GM23338 (cell line): ENCODE measurements at regions not wholly inside any gene's neighbourhood (a gene's known extent, or its start where the extent isn't known, plus 50 kb on each side); places are given as distances from the start of the nearest gene placed in this dataset.

ENCODE experiments used
- ATAC-seq: fragments of 200-7000 bp; cut with Tn5 transposase; 3 replicates; pipeline ENCODE4 v1.9.1; 2020
- DNase-seq: peaks from one replicate; pipeline ENCODE4 v3.0.0-alpha.2; 2015; ENCODE audit warnings: low spot score
- H2AFZ ChIP-seq: fragments of 200-600 bp; sonication (generic); 2 replicates; pipeline ENCODE4 v1.8.0; 2016; ENCODE audit warnings: antibody characterized with exemption, mild to moderate bottlenecking, moderate library complexity
- H3F3A ChIP-seq: fragments of 200-600 bp; sonication (generic); replicated peaks from 2 replicates; pipeline ENCODE4 v1.8.0; 2017; ENCODE audit warnings: antibody characterized with exemption, mixed run types, low read depth
- H3K27ac ChIP-seq: fragments of 200-600 bp; sonication (generic); 2 replicates; pipeline ENCODE4 v1.6.1; 2016; ENCODE audit warnings: low read depth
- H3K27me3 ChIP-seq: fragments of 200-600 bp; sonication (generic); 2 replicates; pipeline ENCODE4 v1.8.0; 2016; ENCODE audit warnings: mild to moderate bottlenecking, mixed run types, moderate library complexity; ENCODE audit not compliant: insufficient read depth
- H3K36me3 ChIP-seq: fragments of 200-600 bp; sonication (generic); 2 replicates; pipeline ENCODE4 v1.8.0; 2016; ENCODE audit warnings: mild to moderate bottlenecking; ENCODE audit not compliant: insufficient read depth
- H3K4me1 ChIP-seq: fragments of 200-600 bp; sonication (generic); 2 replicates; pipeline ENCODE4 v1.8.0; 2016; ENCODE audit warnings: mild to moderate bottlenecking, moderate library complexity; ENCODE audit not compliant: insufficient read depth
- H3K4me2 ChIP-seq: fragments of 200-600 bp; sonication (generic); 2 replicates; pipeline ENCODE4 v1.7.1; 2017; ENCODE audit warnings: mixed run types
- H3K4me3 ChIP-seq: fragments of 200-600 bp; sonication (generic); 2 replicates; pipeline ENCODE4 v1.6.1; 2016; ENCODE audit warnings: mixed run types
- H3K79me2 ChIP-seq: fragments of 200-600 bp; sonication (generic); replicated peaks from 2 replicates; pipeline ENCODE4 v1.8.0; 2017; ENCODE audit warnings: mild to moderate bottlenecking; ENCODE audit not compliant: insufficient read depth
- H3K9me2 ChIP-seq: fragments of 200-600 bp; sonication (generic); 2 replicates; pipeline ENCODE4 v1.8.0; 2017; ENCODE audit not compliant: insufficient read depth
- H4K20me1 ChIP-seq: fragments of 200-600 bp; sonication (generic); replicated peaks from 2 replicates; pipeline ENCODE4 v1.8.0; 2017; ENCODE audit warnings: mild to moderate bottlenecking; ENCODE audit not compliant: insufficient read depth
- H3K27ac Mint-ChIP-seq: 2 replicates; pipeline ENCODE4 v1.8.0; 2020; ENCODE audit warnings: inconsistent platforms, mild to moderate bottlenecking, moderate library complexity, mixed read lengths
- H3K27me3 Mint-ChIP-seq: 3 replicates; pipeline ENCODE4 v1.8.0; 2022; ENCODE audit warnings: low read depth, mild to moderate bottlenecking, moderate library complexity, mixed read lengths, inconsistent platforms; ENCODE audit not compliant: insufficient read depth, poor library complexity
- H3K36me3 Mint-ChIP-seq: 3 replicates; pipeline ENCODE4 v1.8.0; 2021; ENCODE audit warnings: low read depth, mild to moderate bottlenecking, inconsistent platforms, moderate library complexity, mixed read lengths
- H3K4me1 Mint-ChIP-seq: 3 replicates; pipeline ENCODE4 v1.8.0; 2020; ENCODE audit warnings: mild to moderate bottlenecking, inconsistent platforms, mixed read lengths
- H3K4me3 Mint-ChIP-seq: 3 replicates; pipeline ENCODE4 v1.8.0; 2021; ENCODE audit warnings: moderate library complexity, mild to moderate bottlenecking, inconsistent platforms, mixed read lengths
- H3K9me3 Mint-ChIP-seq: 3 replicates; pipeline ENCODE4 v1.8.0; 2020; ENCODE audit warnings: moderate library complexity, mild to moderate bottlenecking, inconsistent platforms, mixed read lengths
- CREB1 ChIP-seq: fragments of 250-450 bp; sonication (Bioruptor Pico); IDR thresholded peaks from 2 replicates; pipeline ENCODE4 v1.5.0; 2020; ENCODE audit warnings: low read depth, mild to moderate bottlenecking, moderate library complexity
- ETS1 ChIP-seq: IDR thresholded peaks from 2 replicates; pipeline ENCODE4 v1.6.1; 2016; ENCODE audit warnings: antibody characterized with exemption
- EZH2phosphoT487 ChIP-seq: fragments of 200-600 bp; sonication (generic); IDR thresholded peaks from one replicate; pipeline ENCODE4 v1.8.1; 2018; ENCODE audit warnings: antibody characterized with exemption; ENCODE audit not compliant: unreplicated experiment
- NANOG ChIP-seq: IDR thresholded peaks from 2 replicates; pipeline ENCODE4 v1.6.1; 2016; ENCODE audit warnings: antibody characterized with exemption, borderline replicate concordance
- POLR2AphosphoS5 ChIP-seq: IDR thresholded peaks from 2 replicates; pipeline ENCODE4 v1.6.1; 2016; ENCODE audit warnings: antibody characterized with exemption, low read depth
- REST ChIP-seq: IDR thresholded peaks from one replicate; pipeline ENCODE4 v1.6.1; 2018; ENCODE audit warnings: antibody characterized with exemption; ENCODE audit not compliant: unreplicated experiment
- STAT1 ChIP-seq: IDR thresholded peaks from one replicate; pipeline ENCODE4 v1.6.1; 2016; ENCODE audit warnings: antibody characterized with exemption; ENCODE audit not compliant: unreplicated experiment
- ZNF114 ChIP-seq: fragments of 250-450 bp; sonication (Bioruptor Pico); IDR thresholded peaks from 2 replicates; pipeline ENCODE4 v1.5.0; 2020; ENCODE audit warnings: mild to moderate bottlenecking, moderate library complexity
- ZNF331 ChIP-seq: fragments of 250-450 bp; sonication (Bioruptor Pico); IDR thresholded peaks from 2 replicates; pipeline ENCODE4 v1.5.0; 2020; ENCODE audit warnings: low read depth, mild to moderate bottlenecking, moderate library complexity
- TF ChIP-seq, protein P1 (sequence below), 2 experiments: fragments of 200-600 bp in 1 of 2; sonication (generic) in 1 of 2; conservative IDR thresholded peaks; 2 replicates each; pipeline versions ENCODE4 v1.5.1 to v1.6.1; 2016 to 2017; ENCODE audit warnings: antibody characterized with exemption in 2 of 2, low read depth in 2 of 2, mild to moderate bottlenecking in 2 of 2, moderate library complexity in 1 of 2
- TF ChIP-seq, protein P2 (sequence below): fragments of 250-450 bp; sonication (Bioruptor Pico); IDR thresholded peaks from 2 replicates; pipeline ENCODE4 v1.5.0; 2020; ENCODE audit warnings: mild to moderate bottlenecking, moderate library complexity

DNA sequence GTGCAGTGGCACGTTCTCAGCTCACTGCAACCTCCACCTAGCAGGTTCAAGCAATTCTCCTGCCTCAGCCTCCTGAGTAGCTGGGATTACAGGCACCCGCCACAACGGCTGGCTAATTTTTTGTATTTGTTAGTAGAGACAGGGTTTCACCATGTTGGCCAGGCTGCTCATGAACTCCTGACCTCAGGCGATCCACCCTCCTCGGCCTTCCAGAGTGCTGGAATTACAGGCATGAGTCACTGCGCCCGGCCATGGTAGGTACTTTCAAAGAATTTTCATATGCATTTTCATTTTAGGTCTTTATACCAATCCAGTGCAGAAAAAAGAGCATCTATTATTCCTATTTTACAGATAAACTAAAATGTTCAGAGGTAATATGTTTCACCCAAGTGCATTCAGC lies 411.3 kb upstream of the USP15 start (continued):
- TF ChIP-seq REST, result no peak
- no peak for TF ChIP-seq EZH2phosphoT487
- TF ChIP-seq STAT1, result no peak
- TF ChIP-seq, protein P1, sequence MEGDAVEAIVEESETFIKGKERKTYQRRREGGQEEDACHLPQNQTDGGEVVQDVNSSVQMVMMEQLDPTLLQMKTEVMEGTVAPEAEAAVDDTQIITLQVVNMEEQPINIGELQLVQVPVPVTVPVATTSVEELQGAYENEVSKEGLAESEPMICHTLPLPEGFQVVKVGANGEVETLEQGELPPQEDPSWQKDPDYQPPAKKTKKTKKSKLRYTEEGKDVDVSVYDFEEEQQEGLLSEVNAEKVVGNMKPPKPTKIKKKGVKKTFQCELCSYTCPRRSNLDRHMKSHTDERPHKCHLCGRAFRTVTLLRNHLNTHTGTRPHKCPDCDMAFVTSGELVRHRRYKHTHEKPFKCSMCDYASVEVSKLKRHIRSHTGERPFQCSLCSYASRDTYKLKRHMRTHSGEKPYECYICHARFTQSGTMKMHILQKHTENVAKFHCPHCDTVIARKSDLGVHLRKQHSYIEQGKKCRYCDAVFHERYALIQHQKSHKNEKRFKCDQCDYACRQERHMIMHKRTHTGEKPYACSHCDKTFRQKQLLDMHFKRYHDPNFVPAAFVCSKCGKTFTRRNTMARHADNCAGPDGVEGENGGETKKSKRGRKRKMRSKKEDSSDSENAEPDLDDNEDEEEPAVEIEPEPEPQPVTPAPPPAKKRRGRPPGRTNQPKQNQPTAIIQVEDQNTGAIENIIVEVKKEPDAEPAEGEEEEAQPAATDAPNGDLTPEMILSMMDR (conservative IDR thresholded peaks at IDR 0.05; ENCODE audit: low read depth in 2 of 2), result no peak
- TF ChIP-seq ETS1, result no peak

GRCh38 chr12:61853945-61854344 lies 406.3 kb upstream of the USP15 start:
- no peaks in the 10 kb centered on the region for H3K36me3 Mint-ChIP-seq
- H3K4me3 Mint-ChIP-seq, result no peak overlapping the region

More at GRCh38 chr12:61853945-61854344, 406.3 kb upstream of the USP15 start:
- no peak for TF ChIP-seq POLR2AphosphoS5
- TF ChIP-seq CREB1 (CRISPR knock-in tag), result no peak
- TF ChIP-seq, protein P1 (conservative IDR thresholded peaks at IDR 0.05; ENCODE audit: low read depth in 2 of 2), result no peak
- no peak for TF ChIP-seq NANOG
- TF ChIP-seq, protein P2, sequence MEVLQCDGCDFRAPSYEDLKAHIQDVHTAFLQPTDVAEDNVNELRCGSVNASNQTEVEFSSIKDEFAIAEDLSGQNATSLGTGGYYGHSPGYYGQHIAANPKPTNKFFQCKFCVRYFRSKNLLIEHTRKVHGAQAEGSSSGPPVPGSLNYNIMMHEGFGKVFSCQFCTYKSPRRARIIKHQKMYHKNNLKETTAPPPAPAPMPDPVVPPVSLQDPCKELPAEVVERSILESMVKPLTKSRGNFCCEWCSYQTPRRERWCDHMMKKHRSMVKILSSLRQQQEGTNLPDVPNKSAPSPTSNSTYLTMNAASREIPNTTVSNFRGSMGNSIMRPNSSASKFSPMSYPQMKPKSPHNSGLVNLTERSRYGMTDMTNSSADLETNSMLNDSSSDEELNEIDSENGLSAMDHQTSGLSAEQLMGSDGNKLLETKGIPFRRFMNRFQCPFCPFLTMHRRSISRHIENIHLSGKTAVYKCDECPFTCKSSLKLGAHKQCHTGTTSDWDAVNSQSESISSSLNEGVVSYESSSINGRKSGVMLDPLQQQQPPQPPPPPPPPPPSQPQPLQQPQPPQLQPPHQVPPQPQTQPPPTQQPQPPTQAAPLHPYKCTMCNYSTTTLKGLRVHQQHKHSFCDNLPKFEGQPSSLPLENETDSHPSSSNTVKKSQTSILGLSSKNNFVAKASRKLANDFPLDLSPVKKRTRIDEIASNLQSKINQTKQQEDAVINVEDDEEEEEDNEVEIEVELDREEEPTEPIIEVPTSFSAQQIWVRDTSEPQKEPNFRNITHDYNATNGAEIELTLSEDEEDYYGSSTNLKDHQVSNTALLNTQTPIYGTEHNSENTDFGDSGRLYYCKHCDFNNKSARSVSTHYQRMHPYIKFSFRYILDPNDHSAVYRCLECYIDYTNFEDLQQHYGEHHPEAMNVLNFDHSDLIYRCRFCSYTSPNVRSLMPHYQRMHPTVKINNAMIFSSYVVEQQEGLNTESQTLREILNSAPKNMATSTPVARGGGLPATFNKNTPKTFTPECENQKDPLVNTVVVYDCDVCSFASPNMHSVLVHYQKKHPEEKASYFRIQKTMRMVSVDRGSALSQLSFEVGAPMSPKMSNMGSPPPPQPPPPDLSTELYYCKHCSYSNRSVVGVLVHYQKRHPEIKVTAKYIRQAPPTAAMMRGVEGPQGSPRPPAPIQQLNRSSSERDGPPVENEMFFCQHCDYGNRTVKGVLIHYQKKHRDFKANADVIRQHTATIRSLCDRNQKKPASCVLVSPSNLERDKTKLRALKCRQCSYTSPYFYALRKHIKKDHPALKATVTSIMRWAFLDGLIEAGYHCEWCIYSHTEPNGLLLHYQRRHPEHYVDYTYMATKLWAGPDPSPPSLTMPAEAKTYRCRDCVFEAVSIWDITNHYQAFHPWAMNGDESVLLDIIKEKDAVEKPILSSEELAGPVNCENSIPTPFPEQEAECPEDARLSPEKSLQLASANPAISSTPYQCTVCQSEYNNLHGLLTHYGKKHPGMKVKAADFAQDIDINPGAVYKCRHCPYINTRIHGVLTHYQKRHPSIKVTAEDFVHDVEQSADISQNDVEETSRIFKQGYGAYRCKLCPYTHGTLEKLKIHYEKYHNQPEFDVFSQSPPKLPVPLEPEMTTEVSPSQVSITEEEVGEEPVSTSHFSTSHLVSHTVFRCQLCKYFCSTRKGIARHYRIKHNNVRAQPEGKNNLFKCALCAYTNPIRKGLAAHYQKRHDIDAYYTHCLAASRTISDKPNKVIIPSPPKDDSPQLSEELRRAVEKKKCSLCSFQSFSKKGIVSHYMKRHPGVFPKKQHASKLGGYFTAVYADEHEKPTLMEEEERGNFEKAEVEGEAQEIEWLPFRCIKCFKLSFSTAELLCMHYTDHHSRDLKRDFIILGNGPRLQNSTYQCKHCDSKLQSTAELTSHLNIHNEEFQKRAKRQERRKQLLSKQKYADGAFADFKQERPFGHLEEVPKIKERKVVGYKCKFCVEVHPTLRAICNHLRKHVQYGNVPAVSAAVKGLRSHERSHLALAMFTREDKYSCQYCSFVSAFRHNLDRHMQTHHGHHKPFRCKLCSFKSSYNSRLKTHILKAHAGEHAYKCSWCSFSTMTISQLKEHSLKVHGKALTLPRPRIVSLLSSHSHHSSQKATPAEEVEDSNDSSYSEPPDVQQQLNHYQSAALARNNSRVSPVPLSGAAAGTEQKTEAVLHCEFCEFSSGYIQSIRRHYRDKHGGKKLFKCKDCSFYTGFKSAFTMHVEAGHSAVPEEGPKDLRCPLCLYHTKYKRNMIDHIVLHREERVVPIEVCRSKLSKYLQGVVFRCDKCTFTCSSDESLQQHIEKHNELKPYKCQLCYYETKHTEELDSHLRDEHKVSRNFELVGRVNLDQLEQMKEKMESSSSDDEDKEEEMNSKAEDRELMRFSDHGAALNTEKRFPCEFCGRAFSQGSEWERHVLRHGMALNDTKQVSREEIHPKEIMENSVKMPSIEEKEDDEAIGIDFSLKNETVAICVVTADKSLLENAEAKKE, result no peak
- no peak for TF ChIP-seq ZNF114 (CRISPR knock-in tag)
- TF ChIP-seq ZNF331, result no peak
- no peaks in the 10 kb centered on the region for H4K20me1 ChIP-seq
- DNase-seq (no peak), ATAC-seq (no peak)
- H3K27ac Mint-ChIP-seq, result no peak overlapping the region
- H3K79me2 ChIP-seq, result no peaks in the 10 kb centered on the region
- no peaks in the 10 kb centered on the region for H3K27me3 ChIP-seq
- no peaks in the 10 kb centered on the region for H3F3A ChIP-seq
- no peak overlapping the region for H2AFZ ChIP-seq
- no peak overlapping the region for H3K4me3 ChIP-seq
- H3K27me3 Mint-ChIP-seq, result no peaks in the 10 kb centered on the region
- H3K4me1 ChIP-seq, result no peaks in the 10 kb centered on the region
- no peak overlapping the region for H3K4me2 ChIP-seq
- no peaks in the 10 kb centered on the region for H3K9me2 ChIP-seq
- H3K4me1 Mint-ChIP-seq, result no peaks in the 10 kb centered on the region
- no peaks in the 10 kb centered on the region for H3K36me3 ChIP-seq
- H3K27ac ChIP-seq, result no peak overlapping the region
- 0 out of 3 replicates have a peak, but pooled peaks cover 4% of the 10 kb centered on the region for H3K9me3 Mint-ChIP-seq
